ENCODE measurements at regions not wholly inside any gene's neighbourhood (a gene's known extent, or its start where the extent isn't known, plus 50 kb on each side); places are given as distances from the start of the nearest gene placed in this dataset.

DNA sequence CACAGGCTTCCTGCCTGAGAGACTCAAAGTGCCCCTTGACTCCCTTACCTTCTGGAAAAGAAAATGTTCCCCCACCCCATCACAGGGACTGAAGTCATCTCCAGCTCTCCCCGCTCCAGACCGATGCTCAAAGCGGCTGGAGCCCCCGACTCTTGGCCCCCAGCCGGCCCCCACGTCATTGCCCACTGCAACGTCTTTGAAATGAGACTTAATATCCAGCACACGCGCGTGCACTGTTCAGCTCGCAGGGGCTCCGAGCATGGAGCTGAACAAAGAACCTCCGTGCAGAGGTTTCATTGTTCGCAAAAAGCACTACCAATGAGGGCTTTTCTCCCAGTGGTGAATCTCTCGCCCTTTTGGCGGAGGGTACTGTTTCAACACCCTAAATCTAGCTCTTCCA, 313.4 kb upstream of the SORL1-AS1 start:
- Histone ChIP-seq H3K36me3 (no peaks in the 10 kb centered on the region), H3K27ac (no peak overlapping the region), H3K27me3 (replicated peaks; ENCODE audit: insufficient read depth) (no peaks in the 10 kb centered on the region), H3K4me3 (no peak overlapping the region), H3K9me3 (no peaks in the 10 kb centered on the region), H3K4me1 (replicated peaks) (no peaks in the 10 kb centered on the region)
- no peak for DNase-seq (ENCODE audit: low spot score)
- no peak for TF ChIP-seq CTCF (IDR thresholded peaks at IDR 0.05)
- TF ChIP-seq POLR2A (IDR thresholded peaks at IDR 0.05): no peak
- no peak for TF ChIP-seq POLR2AphosphoS5 (IDR thresholded peaks at IDR 0.05)
- 93% methylated on average over 16 of the region's 16 CpGs for WGBS
- intact Hi-C loops (cut with DNase I): no loop called here

- Histone ChIP-seq H3K27me3 (replicated peaks; ENCODE audit: insufficient read depth) (no peaks in the 10 kb centered on the region), H3K27ac (no peak overlapping the region), H3K4me3 (no peak overlapping the region), H3K36me3 (no peaks in the 10 kb centered on the region), H3K4me1 (replicated peaks) (no peaks in the 10 kb centered on the region), H3K9me3 (no peaks in the 10 kb centered on the region)
- 83% methylated on average over 3 of the region's 3 CpGs for WGBS
- no peak for TF ChIP-seq POLR2AphosphoS5 (IDR thresholded peaks at IDR 0.05)
- no peak for TF ChIP-seq CTCF (IDR thresholded peaks at IDR 0.05)
- TF ChIP-seq POLR2A (IDR thresholded peaks at IDR 0.05): no peak
- intact Hi-C loops (cut with DNase I): no loop called here
- DNase-seq (ENCODE audit: low spot score): no peak
Observed at GRCh38 chr11:121763526-121763925, 310.8 kb upstream of the SORL1-AS1 start.

GRCh38 chr11:121762820-121763219, 310.1 kb upstream of the SORL1-AS1 start:
- H3K4me1 ChIP-seq (replicated peaks): no peaks in the 10 kb centered on the region
- TF ChIP-seq POLR2A (IDR thresholded peaks at IDR 0.05) (no peak), POLR2AphosphoS5 (IDR thresholded peaks at IDR 0.05) (no peak), CTCF (IDR thresholded peaks at IDR 0.05) (no peak)
- intact Hi-C loops (cut with DNase I): no loop called here
- DNase-seq (ENCODE audit: low spot score): no peak
- 8% methylated on average over 11 of the region's 11 CpGs for WGBS
- H3K4me3 ChIP-seq: no peak overlapping the region
- H3K36me3 ChIP-seq: no peaks in the 10 kb centered on the region
- H3K27me3 ChIP-seq (replicated peaks; ENCODE audit: insufficient read depth): no peaks in the 10 kb centered on the region
- no peak overlapping the region for H3K27ac ChIP-seq
- no peaks in the 10 kb centered on the region for H3K9me3 ChIP-seq

GRCh38 chr11:121761186-121761585, 308.4 kb upstream of the SORL1-AS1 start:
- Histone ChIP-seq H3K27me3 (replicated peaks; ENCODE audit: insufficient read depth) (no peaks in the 10 kb centered on the region), H3K4me1 (replicated peaks) (no peaks in the 10 kb centered on the region), H3K27ac (no peak overlapping the region), H3K9me3 (no peaks in the 10 kb centered on the region), H3K4me3 (no peak overlapping the region), H3K36me3 (no peaks in the 10 kb centered on the region)
- DNase-seq (ENCODE audit: low spot score): no peak
- TF ChIP-seq POLR2AphosphoS5 (IDR thresholded peaks at IDR 0.05) (no peak), POLR2A (IDR thresholded peaks at IDR 0.05) (no peak), CTCF (IDR thresholded peaks at IDR 0.05) (no peak)
- intact Hi-C loops (cut with DNase I): no loop called here
- 67% methylated on average over 2 of the region's 2 CpGs for WGBS

GRCh38 chr11:121757480-121758125, 304.8 kb upstream of the SORL1-AS1 start:
- H3K27me3 ChIP-seq (replicated peaks; ENCODE audit: insufficient read depth): no peaks in the 10 kb centered on the region
- no peak for TF ChIP-seq CTCF (IDR thresholded peaks at IDR 0.05)
- TF ChIP-seq POLR2A (IDR thresholded peaks at IDR 0.05): no peak
- TF ChIP-seq POLR2AphosphoS5 (IDR thresholded peaks at IDR 0.05): no peak
- intact Hi-C loops (cut with DNase I): no loop called here
- H3K27ac ChIP-seq: no peak overlapping the region
- WGBS: 37% methylated on average over 6 of the region's 6 CpGs
- no peaks in the 10 kb centered on the region for H3K4me1 ChIP-seq (replicated peaks)
- H3K4me3 ChIP-seq: no peak overlapping the region
- DNase-seq (ENCODE audit: low spot score): no peak
- H3K36me3 ChIP-seq: no peaks in the 10 kb centered on the region
- H3K9me3 ChIP-seq: no peaks in the 10 kb centered on the region
